Thyroid gland (tissue), 4 donors: ENCODE measurements at regions not wholly inside any gene's neighbourhood (a gene's known extent, or its start where the extent isn't known, plus 50 kb on each side); places are given as distances from the start of the nearest gene placed in this dataset.

ENCODE experiments used
- POLR2A ChIP-seq, 2 donors: fragments of 450-650 bp; IDR thresholded peaks; one replicate each; pipeline ENCODE4 v1.6.1; 2017; ENCODE audit warnings: antibody characterized with exemption in 2 of 2, mild to moderate bottlenecking in 2 of 2, moderate library complexity in 1 of 2
- TF ChIP-seq, protein P1 (sequence below), 6 experiments: fragments of 200-600 bp in 3 of 6; fragments of 450-650 bp in 3 of 6; sonication (generic) in 3 of 6; IDR thresholded peaks; one replicate each; pipeline ENCODE4 v1.5.1; 2016 to 2019; ENCODE audit warnings: antibody characterized with exemption in 6 of 6, mild to moderate bottlenecking in 2 of 6, inconsistent platforms in 1 of 6, moderate library complexity in 1 of 6

DNA sequence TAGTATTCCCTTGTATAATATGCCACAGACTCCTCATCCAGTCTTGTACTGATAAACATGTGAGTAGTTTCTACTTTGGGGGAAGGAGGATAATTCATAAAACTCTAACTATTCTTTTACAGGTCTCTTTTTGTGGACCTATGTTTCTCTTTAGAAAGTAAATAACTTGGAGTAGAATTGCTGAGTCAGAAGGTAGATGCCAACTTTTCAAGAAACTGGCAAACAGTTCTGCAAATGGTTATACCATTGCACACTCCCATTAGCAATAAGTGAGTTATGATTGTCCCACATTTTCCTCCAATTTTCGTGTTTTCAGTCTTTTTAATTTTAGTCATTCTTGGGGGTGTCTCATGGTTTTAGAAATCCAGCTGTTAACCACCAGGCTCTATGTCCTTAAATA, 477.2 kb upstream of the LRRTM4 start:
- no peak for TF ChIP-seq POLR2A (IDR thresholded peaks at IDR 0.05)
- TF ChIP-seq, protein P1, sequence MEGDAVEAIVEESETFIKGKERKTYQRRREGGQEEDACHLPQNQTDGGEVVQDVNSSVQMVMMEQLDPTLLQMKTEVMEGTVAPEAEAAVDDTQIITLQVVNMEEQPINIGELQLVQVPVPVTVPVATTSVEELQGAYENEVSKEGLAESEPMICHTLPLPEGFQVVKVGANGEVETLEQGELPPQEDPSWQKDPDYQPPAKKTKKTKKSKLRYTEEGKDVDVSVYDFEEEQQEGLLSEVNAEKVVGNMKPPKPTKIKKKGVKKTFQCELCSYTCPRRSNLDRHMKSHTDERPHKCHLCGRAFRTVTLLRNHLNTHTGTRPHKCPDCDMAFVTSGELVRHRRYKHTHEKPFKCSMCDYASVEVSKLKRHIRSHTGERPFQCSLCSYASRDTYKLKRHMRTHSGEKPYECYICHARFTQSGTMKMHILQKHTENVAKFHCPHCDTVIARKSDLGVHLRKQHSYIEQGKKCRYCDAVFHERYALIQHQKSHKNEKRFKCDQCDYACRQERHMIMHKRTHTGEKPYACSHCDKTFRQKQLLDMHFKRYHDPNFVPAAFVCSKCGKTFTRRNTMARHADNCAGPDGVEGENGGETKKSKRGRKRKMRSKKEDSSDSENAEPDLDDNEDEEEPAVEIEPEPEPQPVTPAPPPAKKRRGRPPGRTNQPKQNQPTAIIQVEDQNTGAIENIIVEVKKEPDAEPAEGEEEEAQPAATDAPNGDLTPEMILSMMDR (IDR thresholded peaks at IDR 0.05), result no peak
